HG03460 (cell line): ENCODE measurements at regions not wholly inside any gene's neighbourhood (a gene's known extent, or its start where the extent isn't known, plus 50 kb on each side); places are given as distances from the start of the nearest gene placed in this dataset.

ENCODE experiments used
- ATAC-seq: cut with Tn5 transposase; IDR thresholded peaks from one replicate; pipeline ENCODE4 v1.9.1; 2021; ENCODE audit not compliant: unreplicated experiment

DNA sequence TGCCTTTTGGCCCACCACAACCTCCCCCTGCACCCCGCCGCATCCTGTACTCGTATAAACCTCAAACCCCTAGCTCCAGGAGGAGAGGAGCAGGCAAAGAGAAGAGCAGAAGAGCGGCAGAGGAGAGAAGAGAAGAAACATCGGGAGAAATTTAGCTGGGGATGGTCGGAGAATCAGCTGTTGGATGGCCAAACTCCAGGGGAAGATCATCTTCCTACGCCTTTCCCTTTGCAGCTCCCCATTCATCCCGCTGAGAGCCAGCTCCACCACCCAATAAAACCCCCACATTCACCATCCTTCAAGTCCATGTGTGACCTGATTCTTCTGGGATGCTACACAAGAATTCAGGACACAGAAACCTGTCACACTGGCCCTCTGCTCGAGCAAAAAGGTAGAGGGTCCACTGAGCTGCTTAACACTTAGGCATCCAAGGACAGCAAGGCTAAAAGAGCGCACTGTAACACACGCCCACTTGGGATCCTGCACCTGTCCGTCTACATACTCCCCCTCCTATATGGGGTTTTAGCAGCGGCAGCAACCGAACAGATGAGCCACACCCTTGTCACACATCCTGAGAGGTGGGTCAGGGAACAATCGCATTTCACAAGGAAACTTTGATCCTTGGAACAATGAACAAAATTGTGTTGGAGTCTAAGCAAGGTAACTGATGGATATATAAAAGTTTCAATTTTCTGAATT, 51.6 kb upstream of the MIR17HG start:
- ATAC-seq, result no peak

DNA sequence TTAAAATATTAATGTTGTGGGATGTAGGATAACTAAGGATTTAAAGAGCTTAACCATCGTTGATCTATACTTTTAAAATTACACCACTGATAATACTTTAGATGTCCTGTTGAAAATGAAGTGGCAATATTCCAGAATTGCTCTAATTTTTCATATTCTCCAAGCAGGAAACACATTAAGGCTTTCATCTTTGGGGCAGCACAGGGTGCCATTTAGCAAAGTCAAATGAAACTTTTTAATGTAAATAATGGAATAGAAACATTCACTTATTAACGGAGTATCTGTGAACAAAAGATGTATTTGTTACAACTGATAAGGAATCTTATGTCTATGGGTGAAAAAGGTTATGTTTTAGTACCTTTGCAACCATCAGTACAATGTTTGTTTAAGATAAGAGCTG, 50.0 kb upstream of the MIR17HG start:
- ATAC-seq, result no peak
